NOMO-1 treated with dmso at 0.1 percent for 144 hours (cell line): ENCODE measurements at regions not wholly inside any gene's neighbourhood (a gene's known extent, or its start where the extent isn't known, plus 50 kb on each side); places are given as distances from the start of the nearest gene placed in this dataset.

ENCODE experiments used
- DNase-seq: peaks from one replicate; lab custom pipeline; 2025; ENCODE audit not compliant: unreplicated experiment; lab: John Stamatoyannopoulos, UW

DNA sequence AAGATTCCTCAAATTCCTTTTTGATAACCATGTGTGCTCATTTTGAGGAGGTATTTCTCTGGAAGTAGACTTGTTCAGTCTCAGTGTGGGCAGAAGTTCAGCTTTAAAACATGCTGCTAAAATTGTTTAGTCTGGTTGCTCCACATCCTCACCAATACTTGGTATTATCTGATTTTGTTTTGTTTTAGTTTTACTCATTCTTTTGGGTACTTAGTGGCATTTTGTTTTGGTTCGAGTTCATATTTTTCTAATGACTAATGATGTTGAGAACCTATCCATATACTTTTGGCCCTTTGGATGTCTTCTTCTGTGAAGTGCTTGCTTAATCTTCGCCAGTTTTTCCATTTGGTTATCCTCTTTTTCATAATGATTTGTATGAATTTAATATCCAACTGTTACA lies 694.2 kb upstream of the FZD8 start:
- no peak for DNase-seq

DNA sequence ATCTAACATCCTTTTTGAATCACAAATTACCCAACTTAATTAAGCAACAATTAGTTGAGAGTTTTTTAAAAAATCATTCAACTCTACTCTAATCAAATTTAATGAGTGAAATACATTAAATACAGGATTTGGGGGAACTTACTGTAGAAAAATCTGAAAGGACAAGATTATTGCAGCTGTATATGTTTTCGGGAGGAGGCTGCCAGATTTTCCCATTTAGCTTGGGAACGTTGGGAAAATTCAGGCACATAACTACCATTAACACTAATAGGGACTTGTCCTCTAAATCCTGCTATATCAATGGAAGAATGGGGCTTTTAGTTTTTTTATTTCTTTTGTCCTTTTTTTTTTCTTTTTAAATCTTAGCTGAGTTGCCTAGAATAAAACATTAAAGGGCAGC lies 691.4 kb upstream of the FZD8 start:
- DNase-seq = no peak

DNA sequence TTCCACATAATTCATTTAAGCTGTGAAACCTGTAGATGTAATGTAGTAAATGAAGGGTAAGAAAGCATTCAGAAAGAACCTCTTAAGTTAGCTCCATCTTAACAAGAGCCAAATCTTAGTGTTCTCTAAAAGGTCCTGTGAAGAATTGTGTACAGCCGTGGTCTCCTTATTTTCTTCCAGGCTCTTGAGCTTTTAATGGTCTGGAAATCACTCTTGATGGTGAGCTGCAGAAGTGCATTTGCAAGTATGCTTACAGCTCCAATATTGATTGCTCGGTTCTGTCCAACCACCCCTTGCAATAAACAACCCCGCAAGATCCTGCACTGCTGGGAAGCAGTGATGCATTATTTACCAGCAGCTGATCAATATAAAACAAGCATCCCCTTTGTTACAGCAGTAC lies 690.8 kb upstream of the FZD8 start:
- DNase-seq = no peak

DNA sequence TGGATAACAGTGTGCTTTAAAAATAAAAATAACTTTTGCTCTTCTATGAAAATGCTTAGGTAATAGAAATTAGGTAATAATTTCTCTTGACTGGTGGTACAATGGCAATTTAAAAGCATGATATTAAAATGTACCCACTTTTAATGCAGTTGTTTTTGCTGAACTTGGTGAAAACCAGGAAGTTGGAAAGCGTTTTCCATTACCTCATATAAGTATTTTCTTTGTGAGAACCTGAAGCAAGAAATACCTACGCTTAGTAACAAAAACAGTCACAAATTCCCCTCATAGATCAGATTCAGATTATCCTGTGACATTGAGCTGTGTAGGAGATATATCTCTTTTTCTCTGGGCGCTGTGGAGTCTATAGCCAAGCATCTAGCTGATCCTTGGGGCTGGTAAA lies 689.0 kb upstream of the FZD8 start:
- no peak for DNase-seq

DNA sequence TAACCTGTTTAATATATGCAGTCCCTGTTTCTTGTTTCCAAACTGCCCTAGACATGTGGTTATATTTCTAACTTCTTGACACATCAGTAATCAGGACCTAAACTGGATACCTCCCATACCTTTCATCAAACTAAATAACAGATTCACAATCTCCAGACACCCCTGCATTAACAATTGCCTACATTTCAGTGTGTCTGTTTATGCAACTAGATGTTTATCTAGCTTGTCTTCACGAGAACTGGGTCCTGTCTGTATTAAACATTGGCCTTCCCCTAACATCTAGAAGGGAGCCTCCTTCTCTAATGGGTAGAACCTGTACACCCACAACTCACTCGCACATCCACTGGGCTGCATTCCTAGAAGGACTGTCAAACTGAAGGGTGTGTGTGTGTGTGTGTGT lies 683.7 kb upstream of the FZD8 start:
- DNase-seq = no peak

DNA sequence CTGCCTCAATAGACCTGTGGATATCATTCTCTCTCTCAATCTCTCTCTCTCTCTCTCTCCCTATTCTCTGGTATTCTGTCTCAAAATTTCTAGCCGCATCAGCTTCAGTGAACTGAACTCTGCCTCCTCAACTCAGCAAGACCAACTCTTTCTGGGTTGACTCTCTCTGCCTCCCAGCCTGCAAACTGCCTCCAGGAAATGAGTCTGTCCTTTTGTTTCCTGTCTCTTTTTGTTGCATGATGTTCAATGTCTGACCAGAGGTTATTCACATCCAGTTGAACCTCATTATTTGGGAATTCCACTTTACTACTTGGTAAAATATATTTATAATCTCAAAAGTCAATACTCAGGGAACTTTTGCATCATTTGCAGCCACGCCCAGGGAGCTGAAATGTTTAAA lies 682.7 kb upstream of the FZD8 start:
- DNase-seq = no peak

DNA sequence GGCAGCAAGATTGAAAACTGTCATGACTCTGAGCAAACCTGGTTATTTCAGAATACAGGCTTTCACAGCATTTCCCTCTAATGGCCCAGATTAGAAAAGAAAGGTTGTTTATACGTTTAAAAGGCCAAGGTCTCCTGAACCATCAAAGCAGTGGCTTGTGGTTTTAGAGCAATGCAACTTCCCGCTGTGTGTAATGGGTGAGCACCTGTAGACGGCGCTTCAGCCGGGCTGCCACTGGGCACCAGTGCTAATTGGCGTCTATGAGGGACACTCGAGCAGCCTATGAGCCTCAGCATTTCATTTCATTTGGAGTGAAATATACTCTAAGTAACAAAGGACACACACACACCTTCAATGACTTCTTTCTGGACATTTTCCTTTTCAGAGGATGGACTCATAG lies 671.0 kb upstream of the FZD8 start:
- no peak for DNase-seq

DNA sequence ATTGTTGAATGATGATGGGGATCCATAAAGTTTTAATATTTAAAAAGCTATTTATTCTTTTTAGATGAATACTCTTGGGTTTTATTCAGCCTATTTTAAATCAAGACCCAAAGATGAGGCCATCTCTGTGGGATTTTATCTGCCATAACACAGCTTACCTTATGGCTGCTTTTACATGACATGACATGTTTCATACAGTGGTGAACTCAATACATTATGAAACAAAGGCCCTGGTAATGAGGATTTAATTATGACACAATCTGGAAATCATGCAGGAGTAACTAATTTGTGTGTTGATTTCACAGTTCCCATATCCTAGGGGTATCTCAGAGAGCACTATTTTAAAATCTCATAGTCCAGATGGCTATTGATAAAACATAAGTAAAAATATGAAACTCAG lies 661.8 kb upstream of the FZD8 start:
- DNase-seq = no peak

DNA sequence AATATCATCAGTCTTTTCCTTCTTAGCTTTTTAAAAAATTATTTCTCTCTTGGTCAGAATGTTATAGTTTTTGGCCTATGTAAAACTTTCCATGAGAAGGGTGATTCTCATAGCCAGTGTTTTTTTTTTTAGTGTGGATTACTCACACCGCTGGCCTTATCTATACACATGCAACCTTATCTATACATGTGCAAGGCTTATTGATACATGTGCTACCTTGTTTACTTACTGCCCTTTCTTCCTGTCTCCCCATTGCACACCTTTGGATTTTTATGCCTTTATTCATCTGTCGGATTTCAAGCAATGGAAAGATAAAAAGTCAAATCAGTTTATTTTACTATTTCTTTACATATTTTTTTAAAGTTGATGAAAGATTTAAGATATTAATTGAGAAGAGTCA lies 660.0 kb upstream of the FZD8 start:
- DNase-seq = no peak

DNA sequence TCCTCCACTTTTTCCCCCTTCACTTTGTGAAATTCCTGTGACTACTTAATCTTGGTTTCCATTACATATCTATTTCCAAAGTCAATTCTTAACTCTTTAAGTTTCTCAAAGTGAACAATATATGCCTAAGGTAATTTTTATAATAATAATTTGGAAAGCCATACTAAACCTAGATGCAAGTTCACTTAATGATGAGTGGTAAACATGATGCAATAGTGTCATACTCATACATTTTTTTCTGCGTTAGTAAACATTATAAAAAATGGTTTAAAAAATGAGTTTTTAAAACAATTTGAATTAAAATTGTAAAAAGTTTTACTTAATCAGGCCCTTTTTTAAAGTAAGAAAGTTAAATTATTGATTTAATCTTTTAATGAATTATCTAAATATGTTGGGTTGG lies 659.4 kb upstream of the FZD8 start:
- no peak for DNase-seq

DNA sequence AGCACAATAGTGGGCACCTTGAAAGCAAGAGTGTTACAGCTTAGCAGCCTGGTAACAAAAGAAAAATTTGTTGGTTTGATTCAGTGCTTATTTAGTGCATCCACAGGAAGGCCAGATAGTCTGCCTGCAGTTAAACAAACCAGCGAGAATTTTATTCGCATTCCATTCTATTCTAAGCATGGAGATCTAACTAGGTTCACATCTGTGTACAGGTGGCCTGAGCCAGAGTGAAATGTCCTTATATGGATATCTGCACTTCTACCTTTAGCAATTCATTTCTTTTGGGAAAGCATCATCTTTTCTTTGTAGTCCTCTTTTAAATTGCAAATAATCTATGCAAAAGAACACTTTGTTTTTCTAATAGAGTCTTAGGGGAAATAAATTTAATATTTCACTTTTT lies 659.0 kb upstream of the FZD8 start:
- DNase-seq = no peak

DNA sequence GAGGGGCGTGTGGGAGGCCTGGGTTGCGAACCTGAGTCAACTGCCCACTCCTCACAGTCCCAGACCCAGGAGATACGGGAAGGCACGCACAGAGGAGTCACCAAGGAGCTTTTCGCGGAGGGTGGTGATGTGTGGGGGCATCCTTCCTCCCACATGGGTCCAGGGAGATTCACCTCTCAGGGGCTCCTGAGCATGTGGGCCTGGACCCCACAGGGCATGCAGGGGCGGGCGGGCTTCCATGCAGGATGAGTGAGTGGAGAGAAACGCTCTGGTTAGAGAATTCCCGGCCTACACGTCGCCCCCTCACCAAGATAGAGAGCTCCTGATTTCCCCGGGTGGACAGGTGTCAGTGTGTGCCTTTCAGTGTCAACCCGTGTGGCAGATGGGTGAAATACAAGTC lies 641.7 kb upstream of the FZD8 start:
- DNase-seq = no peak

DNA sequence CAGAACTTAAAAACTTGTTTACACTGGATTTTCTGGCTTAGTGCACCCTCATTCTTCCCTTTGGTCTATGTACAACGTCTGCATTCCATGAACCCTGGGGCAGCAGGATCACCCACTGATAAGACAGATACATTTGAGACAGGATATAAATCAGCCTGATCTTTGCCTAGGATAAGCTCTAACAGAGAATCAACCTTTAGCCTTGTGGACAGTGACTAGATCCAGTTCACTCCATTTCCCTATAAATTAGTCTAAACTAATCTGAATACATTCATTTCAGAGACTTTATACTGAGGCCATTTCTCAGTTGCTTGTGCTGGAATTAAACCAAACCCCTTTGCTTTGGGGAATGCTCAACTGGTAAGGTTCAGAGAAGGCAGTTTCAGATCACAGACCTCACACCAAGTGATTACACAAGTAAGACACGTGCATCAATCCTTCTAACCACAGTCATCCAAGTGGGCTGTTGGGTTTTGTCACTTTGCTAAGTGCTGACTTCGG lies 639.8 kb upstream of the FZD8 start:
- no peak for DNase-seq

DNA sequence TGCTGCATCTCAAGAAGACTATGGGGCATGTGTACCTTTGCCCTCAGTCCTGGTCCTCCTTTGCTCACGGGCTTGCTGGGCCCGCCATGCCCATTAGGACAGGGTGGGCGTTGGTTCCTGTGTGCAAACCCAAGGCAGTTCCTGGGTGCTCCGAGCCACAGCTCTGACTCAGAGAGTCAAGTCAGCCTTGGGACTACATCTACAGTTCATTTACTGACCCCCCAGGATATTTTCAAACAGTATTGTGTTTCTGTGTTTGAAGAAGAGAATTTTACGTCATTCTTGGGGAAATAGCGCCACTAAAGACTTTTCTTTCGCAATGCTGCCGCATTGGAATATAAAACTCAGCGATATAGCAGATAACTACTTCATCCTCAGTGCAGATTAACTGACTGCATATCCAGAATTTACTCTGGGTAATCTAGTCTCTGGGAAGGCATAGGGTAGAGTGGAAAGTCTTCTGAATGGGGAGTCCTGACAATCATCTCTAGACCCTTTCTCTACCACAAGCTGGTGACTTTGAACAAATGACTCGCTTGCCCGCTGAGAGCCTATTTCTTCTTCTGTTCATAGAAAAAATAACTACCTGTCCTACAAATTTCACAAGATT lies 638.9 kb upstream of the FZD8 start:
- no peak for DNase-seq

DNA sequence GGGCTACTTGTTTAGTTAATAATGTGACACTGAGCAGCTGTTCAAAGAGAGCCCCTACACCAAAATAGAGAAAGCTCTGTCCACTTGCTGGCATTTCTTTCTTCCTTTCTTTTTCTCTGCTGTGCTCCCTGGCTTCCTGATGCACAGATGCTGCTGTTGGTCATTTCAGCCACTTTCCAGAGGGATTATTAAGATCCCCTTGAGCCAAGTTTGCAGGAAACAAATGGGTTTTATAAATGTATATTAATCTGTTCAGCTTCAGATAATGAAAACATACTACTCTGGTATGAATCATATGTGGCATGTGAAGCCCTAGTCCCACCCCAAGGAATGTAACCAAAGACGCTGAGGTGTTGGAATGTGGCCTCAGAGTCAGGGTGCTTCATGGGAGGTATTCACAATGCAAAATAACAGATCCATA lies 638.2 kb upstream of the FZD8 start:
- no peak for DNase-seq

DNA sequence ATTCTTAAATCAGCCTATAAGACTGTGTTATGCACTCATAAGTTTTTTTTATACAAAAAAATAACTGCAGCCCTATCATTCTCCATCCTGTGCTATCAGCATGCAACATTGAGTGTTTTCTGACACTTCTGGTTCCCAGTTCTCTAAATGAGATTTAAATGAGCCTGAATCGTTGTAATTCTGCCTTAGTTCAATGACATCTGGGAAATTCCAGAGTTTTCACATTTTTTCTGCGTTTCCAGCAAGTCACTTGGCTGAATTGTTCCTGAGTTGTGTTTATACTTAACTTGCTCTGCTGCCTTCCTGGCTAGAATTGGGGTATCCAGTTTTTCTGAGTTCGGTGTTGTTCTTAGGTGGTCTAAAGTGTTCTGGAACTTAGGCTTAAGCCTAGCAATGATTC lies 636.1 kb upstream of the FZD8 start:
- DNase-seq = no peak

DNA sequence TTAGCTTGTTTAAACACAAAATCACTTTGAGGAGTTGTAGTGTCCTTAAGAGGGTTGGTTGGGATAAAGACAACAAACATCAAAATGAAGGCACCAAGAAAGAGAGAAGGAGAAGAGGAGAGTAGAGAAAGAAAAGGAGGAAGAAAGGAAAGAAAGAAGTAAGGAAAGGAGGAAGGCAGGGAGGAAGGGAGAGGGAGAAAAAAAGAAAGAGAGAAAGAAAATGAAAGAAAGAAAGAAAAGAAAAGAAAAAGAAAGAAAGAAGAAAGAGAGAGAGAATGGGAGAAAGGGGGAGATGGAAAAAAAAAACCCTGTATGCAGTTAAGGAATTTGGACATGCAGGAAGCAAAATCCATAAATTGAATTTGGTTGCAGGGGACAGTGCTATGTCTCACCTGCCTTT lies 635.4 kb upstream of the FZD8 start:
- DNase-seq = no peak

DNA sequence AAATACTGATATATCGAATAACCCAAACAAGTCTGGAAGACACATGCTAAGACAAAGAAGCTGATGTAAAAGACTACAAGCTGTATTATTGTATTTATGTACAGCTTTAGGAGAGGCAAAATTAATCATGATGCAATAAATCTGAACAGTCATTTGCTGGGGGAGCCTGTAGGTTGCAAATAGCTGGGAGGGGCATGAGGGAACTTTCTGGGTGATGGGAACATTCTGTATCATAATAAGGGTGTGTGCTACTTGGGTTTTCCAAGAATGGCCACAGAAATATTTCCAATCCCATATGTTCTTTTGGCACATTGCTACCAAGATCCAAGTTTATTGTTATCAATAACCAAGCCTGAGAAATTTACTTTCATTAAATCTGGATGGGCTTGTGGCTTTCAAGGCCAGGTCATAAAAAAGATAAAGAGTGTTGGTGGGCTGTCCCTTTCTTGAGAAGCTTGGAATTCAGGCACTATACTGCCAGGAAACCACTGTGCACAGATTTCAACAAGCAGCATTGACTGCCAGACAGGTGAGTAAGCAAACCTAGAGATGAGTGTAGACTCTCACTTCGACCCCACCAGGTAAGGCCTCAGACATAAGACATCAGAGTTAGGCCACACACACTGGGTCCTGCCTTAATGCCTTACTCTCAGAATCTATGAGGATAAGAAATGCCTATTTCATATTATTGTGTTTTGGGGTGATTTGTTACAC lies 629.7 kb upstream of the FZD8 start:
- no peak for DNase-seq

DNA sequence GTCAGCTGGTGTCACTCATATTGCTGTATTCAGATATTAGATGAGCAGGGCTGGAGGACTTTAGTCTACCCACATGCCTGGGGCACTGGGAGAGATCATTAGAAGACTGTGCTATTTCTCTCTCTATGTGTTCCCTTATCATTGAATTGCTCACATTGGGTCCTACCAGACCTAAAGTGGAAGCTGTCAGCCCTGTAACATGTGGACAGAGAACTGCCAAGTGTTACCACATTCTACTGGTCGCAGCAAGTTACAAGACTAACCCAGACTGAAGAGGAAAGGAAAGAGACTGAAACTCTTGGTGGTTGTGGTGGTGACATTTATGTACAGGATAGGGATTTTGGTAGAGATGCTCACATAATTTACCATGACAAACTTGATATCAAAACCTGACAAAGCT lies 627.1 kb upstream of the FZD8 start:
- no peak for DNase-seq

DNA sequence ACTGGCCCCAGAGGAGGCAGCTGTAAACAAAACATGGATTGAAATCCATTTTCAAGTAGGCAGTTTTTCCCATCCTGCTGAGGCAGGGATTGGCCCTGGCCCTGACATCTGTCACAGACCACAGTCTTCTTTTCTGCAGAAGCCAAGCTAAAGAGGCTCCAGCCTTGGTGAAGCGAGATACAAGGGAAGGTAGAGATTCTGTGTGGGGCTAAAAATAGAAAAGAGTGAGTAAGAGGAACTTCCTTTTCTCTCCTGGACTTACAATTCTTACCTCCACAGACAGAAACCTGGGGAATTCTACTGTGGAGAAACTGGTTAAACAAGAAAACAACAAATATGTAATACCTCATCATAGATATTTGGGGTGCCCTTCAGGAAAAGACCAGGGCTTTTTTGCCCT lies 624.8 kb upstream of the FZD8 start:
- no peak for DNase-seq

DNA sequence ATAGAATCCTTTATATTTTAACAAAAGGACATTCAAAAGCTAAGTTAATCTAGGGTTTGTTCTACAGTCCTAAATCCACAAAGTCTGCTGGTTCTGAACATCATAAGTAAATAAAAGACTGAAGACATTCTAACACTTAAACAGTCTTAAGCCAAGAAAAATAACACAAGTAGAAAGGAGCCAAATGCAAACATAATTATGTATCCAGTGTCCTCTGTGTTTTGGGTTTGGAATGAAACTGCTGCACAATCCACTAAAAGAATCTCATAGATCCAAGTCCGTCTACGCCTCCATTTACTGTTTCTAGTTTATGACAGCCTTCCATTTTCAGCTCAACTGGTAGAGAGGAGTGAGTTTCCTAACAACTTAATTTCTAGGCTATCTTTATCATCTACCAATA lies 623.6 kb upstream of the FZD8 start:
- DNase-seq = no peak

DNA sequence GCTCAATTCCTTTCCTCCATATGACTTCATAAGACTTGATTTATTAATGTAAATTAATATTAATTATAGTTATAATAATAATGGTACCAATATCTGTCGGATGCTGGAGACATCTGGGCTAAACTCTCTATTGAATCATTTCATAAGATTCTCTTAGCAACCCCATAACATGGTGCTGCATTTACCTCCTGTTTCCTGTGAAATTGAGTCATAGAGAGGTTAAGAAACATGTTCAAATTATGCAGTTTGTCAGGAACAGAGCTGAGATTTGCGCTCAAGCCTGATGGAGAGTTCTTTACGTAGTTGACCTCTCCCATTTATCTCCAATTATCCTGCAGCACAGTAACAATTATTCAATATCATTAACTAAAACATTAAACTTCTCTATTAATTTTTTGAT lies 621.8 kb upstream of the FZD8 start:
- DNase-seq = no peak

DNA sequence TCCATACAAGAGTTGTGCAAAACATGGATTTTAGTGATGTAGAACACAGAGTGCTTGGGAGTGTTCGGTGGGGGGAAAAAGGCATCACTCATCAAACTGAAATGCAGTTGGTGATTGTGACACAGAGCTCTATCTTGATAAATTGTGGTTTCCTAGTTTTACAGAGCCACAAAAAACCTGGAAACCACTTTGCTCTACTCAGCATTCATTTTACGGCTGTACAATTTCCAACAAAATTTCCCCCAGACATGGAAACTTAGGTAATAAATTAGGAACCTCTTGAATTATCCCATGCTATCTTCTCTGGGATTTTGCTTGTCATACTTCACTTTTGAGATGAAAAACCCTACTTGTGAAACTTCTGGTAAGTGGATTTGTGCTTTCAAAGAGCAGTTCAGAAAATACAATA lies 614.9 kb upstream of the FZD8 start:
- no peak for DNase-seq
